NT2/D1 (cell line): ENCODE measurements at regions not wholly inside any gene's neighbourhood (a gene's known extent, or its start where the extent isn't known, plus 50 kb on each side); places are given as distances from the start of the nearest gene placed in this dataset.

Experiments
- DNase-seq: peaks from one replicate; pipeline ENCODE4 v3.0.0-alpha.2; 2011; ENCODE audit warnings: low read depth, low spot score
- H3K27me3 ChIP-seq: 2 replicates; pipeline ENCODE4 v1.6.0; 2011; ENCODE audit warnings: mild to moderate bottlenecking; ENCODE audit not compliant: insufficient read length, insufficient read depth
- H3K36me3 ChIP-seq: 2 replicates; pipeline ENCODE4 v1.6.1; 2011; ENCODE audit warnings: mild to moderate bottlenecking, low read length, mixed read lengths; ENCODE audit not compliant: insufficient read depth, insufficient read length
- H3K4me1 ChIP-seq: 2 replicates; pipeline ENCODE4 v1.5.1; 2011; ENCODE audit not compliant: insufficient read depth, insufficient read length
- H3K4me3 ChIP-seq: 2 replicates; pipeline ENCODE4 v1.5.1; 2011; ENCODE audit warnings: low read depth; ENCODE audit not compliant: insufficient read length
- H3K9ac ChIP-seq: 2 replicates; pipeline ENCODE4 v1.6.0; 2011; ENCODE audit warnings: low read depth; ENCODE audit not compliant: insufficient read length
- H3K9me3 ChIP-seq: 2 replicates; pipeline ENCODE4 v1.5.1; 2011; ENCODE audit warnings: mild to moderate bottlenecking, low read length; ENCODE audit not compliant: insufficient read depth
- SUZ12 ChIP-seq: IDR thresholded peaks from 2 replicates; pipeline ENCODE4 v1.6.1; 2011; ENCODE audit not compliant: insufficient read length, insufficient read depth; ENCODE audit errors: extremely low read depth
- YY1 ChIP-seq: IDR thresholded peaks from 2 replicates; pipeline ENCODE4 v1.6.1; 2011; ENCODE audit not compliant: insufficient read length, insufficient read depth
- ZNF274 ChIP-seq: IDR thresholded peaks from 2 replicates; pipeline ENCODE4 v1.6.1; 2011; ENCODE audit warnings: mild to moderate bottlenecking, low read depth, low read length

- DNase-seq: peak; percentile 59
- H3K4me1 ChIP-seq: peaks cover 4% of the 10 kb centered on the region
These were observed 414.8 kb upstream of the MKI67 start for GRCh38 chr10:128540781-128541761.

GRCh38 chr10:128541926-128542475 lies 415.8 kb upstream of the MKI67 start:
- peaks cover 4% of the 10 kb centered on the region for H3K4me1 ChIP-seq

More at GRCh38 chr10:128540781-128541761, 414.8 kb upstream of the MKI67 start:
- Histone ChIP-seq H3K36me3 (no peaks in the 10 kb centered on the region), H3K27me3 (no peaks in the 10 kb centered on the region), H3K4me3 (peak overlapping the region; percentile 32), H3K9me3 (no peaks in the 10 kb centered on the region), H3K9ac (peak overlapping the region; percentile 74)
- no peak for TF ChIP-seq SUZ12
- no peak for TF ChIP-seq ZNF274
- no peak for TF ChIP-seq YY1

GRCh38 chr10:128542659-128543058 lies 416.4 kb upstream of the MKI67 start:
- no peaks in the 10 kb centered on the region for H3K36me3 ChIP-seq
- DNase-seq: no peak
- TF ChIP-seq SUZ12 (no peak), YY1 (no peak), ZNF274 (no peak)
- no peaks in the 10 kb centered on the region for H3K9me3 ChIP-seq
- H3K4me3 ChIP-seq: no peak overlapping the region
- peaks cover 4% of the 10 kb centered on the region for H3K4me1 ChIP-seq
- H3K27me3 ChIP-seq: no peaks in the 10 kb centered on the region
- H3K9ac ChIP-seq: no peak overlapping the region

More at GRCh38 chr10:128541926-128542475, 415.8 kb upstream of the MKI67 start:
- Histone ChIP-seq H3K9me3 (no peaks in the 10 kb centered on the region), H3K9ac (no peak overlapping the region), H3K27me3 (no peaks in the 10 kb centered on the region), H3K36me3 (no peaks in the 10 kb centered on the region), H3K4me3 (no peak overlapping the region)
- no peak for TF ChIP-seq YY1
- TF ChIP-seq SUZ12: no peak
- no peak for TF ChIP-seq ZNF274
- DNase-seq: no peak

- Histone ChIP-seq H3K9me3 (no peaks in the 10 kb centered on the region), H3K4me3 (no peak overlapping the region), H3K27me3 (no peaks in the 10 kb centered on the region), H3K9ac (no peak overlapping the region), H3K36me3 (no peaks in the 10 kb centered on the region), H3K4me1 (peaks cover 4% of the 10 kb centered on the region)
- TF ChIP-seq YY1 (no peak), SUZ12 (no peak), ZNF274 (no peak)
- no peak for DNase-seq
These were observed 416.9 kb upstream of the MKI67 start for GRCh38 chr10:128543151-128543550.

GRCh38 chr10:128545216-128545615 lies 419.0 kb upstream of the MKI67 start:
- H3K9ac ChIP-seq: no peak overlapping the region
- TF ChIP-seq YY1 (no peak), ZNF274 (no peak), SUZ12 (no peak)
- H3K4me1 ChIP-seq: peaks cover 2% of the 10 kb centered on the region
- no peak for DNase-seq
- H3K4me3 ChIP-seq: no peak overlapping the region
- H3K27me3 ChIP-seq: no peaks in the 10 kb centered on the region
- no peaks in the 10 kb centered on the region for H3K36me3 ChIP-seq
- no peaks in the 10 kb centered on the region for H3K9me3 ChIP-seq

GRCh38 chr10:128546651-128547165 lies 420.5 kb upstream of the MKI67 start:
- no peak overlapping the region for H3K9ac ChIP-seq
- H3K36me3 ChIP-seq: no peaks in the 10 kb centered on the region
- TF ChIP-seq ZNF274: no peak
- no peak for TF ChIP-seq YY1
- no peak for TF ChIP-seq SUZ12
- no peaks in the 10 kb centered on the region for H3K27me3 ChIP-seq
- H3K4me1 ChIP-seq: peaks cover 2% of the 10 kb centered on the region
- no peaks in the 10 kb centered on the region for H3K9me3 ChIP-seq
- no peak for DNase-seq
- H3K4me3 ChIP-seq: no peak overlapping the region

- no peak for DNase-seq
- no peak overlapping the region for H3K4me3 ChIP-seq
- no peaks in the 10 kb centered on the region for H3K36me3 ChIP-seq
- H3K27me3 ChIP-seq: no peaks in the 10 kb centered on the region
- TF ChIP-seq SUZ12: no peak
- TF ChIP-seq ZNF274: no peak
- TF ChIP-seq YY1: no peak
- H3K4me1 ChIP-seq: no peaks in the 10 kb centered on the region
- H3K9ac ChIP-seq: no peak overlapping the region
- H3K9me3 ChIP-seq: no peaks in the 10 kb centered on the region
These were observed 422.9 kb upstream of the MKI67 start for GRCh38 chr10:128549101-128549608.
